SK-N-SH treated with all-trans-retinoic acid at 6 μM for 48 hours (cell line): ENCODE measurements at regions not wholly inside any gene's neighbourhood (a gene's known extent, or its start where the extent isn't known, plus 50 kb on each side); places are given as distances from the start of the nearest gene placed in this dataset.
A peak's percentile ranks its signal among the peaks of the same experiment; 100 is the strongest.

Experiments
- ATAC-seq: fragments of 200-7000 bp; cut with Tn5 transposase; 3 replicates; pipeline ENCODE4 v1.9.1; 2020; ENCODE audit warnings: mild to moderate bottlenecking, moderate library complexity
- ARNTL ChIP-seq: fragments of 450-650 bp; formaldehyde crosslinking; IDR thresholded peaks from 2 replicates; pipeline ENCODE4 v1.5.0; 2020; ENCODE audit warnings: low read depth, mild to moderate bottlenecking, moderate library complexity, borderline replicate concordance
- BACH2 ChIP-seq: fragments of 250-450 bp; sonication (Bioruptor Pico); IDR thresholded peaks from 2 replicates; pipeline ENCODE4 v1.9.0; 2021; ENCODE audit warnings: mild to moderate bottlenecking, borderline replicate concordance
- CREB5 ChIP-seq: fragments of 250-450 bp; sonication (Bioruptor Pico); IDR thresholded peaks from 2 replicates; pipeline ENCODE4 v1.5.1; 2020; ENCODE audit warnings: low read depth, mild to moderate bottlenecking, moderate library complexity
- CSDC2 ChIP-seq: fragments of 250-450 bp; sonication (Bioruptor Pico); IDR thresholded peaks from 2 replicates; pipeline ENCODE4 v1.5.0; 2020; ENCODE audit warnings: mild to moderate bottlenecking, moderate library complexity
- CSRNP3 ChIP-seq: fragments of 250-450 bp; sonication (Bioruptor Pico); IDR thresholded peaks from 2 replicates; pipeline ENCODE4 v1.5.1; 2021; ENCODE audit warnings: mild to moderate bottlenecking, moderate library complexity
- ESRRG ChIP-seq: fragments of 250-450 bp; sonication (Bioruptor Pico); IDR thresholded peaks from 2 replicates; pipeline ENCODE4 v1.6.1; 2021; ENCODE audit warnings: mild to moderate bottlenecking
- GLIS3 ChIP-seq: fragments of 250-450 bp; sonication (Bioruptor Pico); IDR thresholded peaks from 2 replicates; pipeline ENCODE4 v1.5.0; 2020; ENCODE audit warnings: mild to moderate bottlenecking, moderate library complexity
- ISL1 ChIP-seq: fragments of 250-450 bp; sonication (Bioruptor Pico); IDR thresholded peaks from 2 replicates; pipeline ENCODE4 v2.1.2; 2022; ENCODE audit warnings: mild to moderate bottlenecking, moderate library complexity
- OSR1 ChIP-seq: fragments of 250-450 bp; sonication (Bioruptor Pico); IDR thresholded peaks from 2 replicates; pipeline ENCODE4 v1.8.0; 2022; ENCODE audit warnings: moderate library complexity, mild to moderate bottlenecking, inconsistent platforms
- PATZ1 ChIP-seq: fragments of 250-450 bp; sonication (Bioruptor Pico); IDR thresholded peaks from 2 replicates; pipeline ENCODE4 v1.8.0; 2020; ENCODE audit warnings: mild to moderate bottlenecking, moderate library complexity, borderline replicate concordance
- POU6F1 ChIP-seq: fragments of 250-450 bp; sonication (Bioruptor Pico); IDR thresholded peaks from 2 replicates; pipeline ENCODE4 v1.8.0; 2021; ENCODE audit warnings: low read depth, mild to moderate bottlenecking, moderate library complexity, borderline replicate concordance
- PPARA ChIP-seq: fragments of 250-450 bp; sonication (Bioruptor Pico); IDR thresholded peaks from 2 replicates; pipeline ENCODE4 v1.5.0; 2020; ENCODE audit warnings: mild to moderate bottlenecking, borderline replicate concordance
- RARB ChIP-seq: fragments of 250-450 bp; sonication (Bioruptor Pico); IDR thresholded peaks from 2 replicates; pipeline ENCODE4 v1.8.0; 2021; ENCODE audit warnings: mild to moderate bottlenecking, moderate library complexity
- SNAI2 ChIP-seq: fragments of 250-450 bp; sonication (Bioruptor Pico); IDR thresholded peaks from 2 replicates; pipeline ENCODE4 v1.5.0; 2020; ENCODE audit warnings: mild to moderate bottlenecking, moderate library complexity
- TCF4 ChIP-seq: fragments of 250-450 bp; sonication (Bioruptor Pico); IDR thresholded peaks from 2 replicates; pipeline ENCODE4 v1.8.0; 2021; ENCODE audit warnings: mild to moderate bottlenecking, moderate library complexity, borderline replicate concordance
- TOX ChIP-seq: fragments of 250-450 bp; sonication (Bioruptor Pico); IDR thresholded peaks from 2 replicates; pipeline ENCODE4 v1.8.0; 2021; ENCODE audit warnings: mild to moderate bottlenecking, moderate library complexity, borderline replicate concordance
- TSHZ2 ChIP-seq: fragments of 250-450 bp; sonication (Bioruptor Pico); IDR thresholded peaks from 2 replicates; pipeline ENCODE4 v1.5.0; 2020; ENCODE audit warnings: mild to moderate bottlenecking, moderate library complexity
- ZC3H10 ChIP-seq: fragments of 250-450 bp; sonication (Bioruptor Pico); IDR thresholded peaks from 2 replicates; pipeline ENCODE4 v1.5.1; 2021; ENCODE audit warnings: mild to moderate bottlenecking, moderate library complexity
- ZFP3 ChIP-seq: fragments of 250-450 bp; sonication (Bioruptor Pico); IDR thresholded peaks from 2 replicates; pipeline ENCODE4 v1.5.0; 2020; ENCODE audit warnings: mild to moderate bottlenecking, moderate library complexity
- ZFP30 ChIP-seq: fragments of 450-650 bp; formaldehyde crosslinking; IDR thresholded peaks from 2 replicates; pipeline ENCODE4 v1.5.0; 2022; ENCODE audit warnings: mild to moderate bottlenecking, moderate library complexity
- ZNF565 ChIP-seq: fragments of 450-650 bp; formaldehyde crosslinking; conservative IDR thresholded peaks from 2 replicates; pipeline ENCODE4 v1.5.0; 2020; ENCODE audit warnings: low read depth, mild to moderate bottlenecking, moderate library complexity
- ZNF70 ChIP-seq: fragments of 450-650 bp; formaldehyde crosslinking; IDR thresholded peaks from 2 replicates; pipeline ENCODE4 v1.5.0; 2020; ENCODE audit warnings: mild to moderate bottlenecking, moderate library complexity
- ZNF8 ChIP-seq: fragments of 450-650 bp; formaldehyde crosslinking; IDR thresholded peaks from 2 replicates; pipeline ENCODE4 v1.5.0; 2020; ENCODE audit warnings: mild to moderate bottlenecking, moderate library complexity

GRCh38 chr6:104537872-104538271, 321.8 kb downstream of the HACE1 start:
- TF ChIP-seq GLIS3 (CRISPR knock-in tag) (no peak), ESRRG (CRISPR knock-in tag) (no peak), CSDC2 (CRISPR knock-in tag) (no peak), ZC3H10 (CRISPR knock-in tag) (no peak), RARB (no peak), ZNF8 (CRISPR knock-in tag) (no peak), ZFP3 (CRISPR knock-in tag) (no peak), ZFP30 (CRISPR knock-in tag) (no peak), ARNTL (CRISPR knock-in tag) (no peak), CSRNP3 (CRISPR knock-in tag) (no peak), ZNF565 (no peak), TSHZ2 (CRISPR knock-in tag) (no peak), PPARA (CRISPR knock-in tag) (no peak), TOX (CRISPR knock-in tag) (no peak), ZNF70 (CRISPR knock-in tag) (no peak)

GRCh38 chr6:104537180-104537579, 322.5 kb downstream of the HACE1 start:
- ATAC-seq, result peak; percentile 81
- TF ChIP-seq POU6F1 (CRISPR knock-in tag) (no peak), ISL1 (peak; percentile 83), ZNF565 (no peak)

More at GRCh38 chr6:104537872-104538271, 321.8 kb downstream of the HACE1 start:
- no peak for ATAC-seq

GRCh38 chr6:104532462-104532861, 327.3 kb downstream of the HACE1 start:
- TF ChIP-seq CREB5 (CRISPR knock-in tag) (no peak), PATZ1 (CRISPR knock-in tag) (no peak), OSR1 (no peak), CSRNP3 (CRISPR knock-in tag) (no peak), CSDC2 (CRISPR knock-in tag) (no peak), ZC3H10 (CRISPR knock-in tag) (no peak), TCF4 (CRISPR knock-in tag) (no peak), ARNTL (CRISPR knock-in tag) (no peak), PPARA (CRISPR knock-in tag) (no peak), TOX (CRISPR knock-in tag) (no peak), ZNF8 (CRISPR knock-in tag) (no peak), SNAI2 (CRISPR knock-in tag) (no peak), ZNF70 (CRISPR knock-in tag) (no peak), GLIS3 (CRISPR knock-in tag) (no peak), RARB (no peak), ISL1 (no peak), ZNF565 (no peak), BACH2 (no peak)
- TF ChIP-seq, all 23 proteins: peak for 0
- no peak for ATAC-seq
